Effector memory CD8-positive, alpha-beta T cell (primary cell): ENCODE measurements at regions not wholly inside any gene's neighbourhood (a gene's known extent, or its start where the extent isn't known, plus 50 kb on each side); places are given as distances from the start of the nearest gene placed in this dataset.
"Not testable (repeated sequence)": the region's sequence is repeated elsewhere in the genome, so short reads cannot be mapped to it uniquely, and the experiment has no call there.

ENCODE experiments used
- ATAC-seq: fragments of 150-1000 bp; cut with Tn5 transposase; replicated peaks from 2 replicates; pipeline ENCODE4 v1.10.0; 2021; ENCODE audit warnings: mild to moderate bottlenecking, moderate library complexity
- DNase-seq, 3 experiments: peaks; one replicate each; pipeline ENCODE4 v3.0.0; 2021
- H3K27ac Mint-ChIP-seq, 2 donors: one replicate each; pipeline ENCODE4 v1.8.0; 2022; ENCODE audit warnings: mild to moderate bottlenecking in 2 of 2, mixed read lengths in 2 of 2, moderate library complexity in 2 of 2
- H3K27me3 Mint-ChIP-seq, 2 donors: one replicate each; pipeline ENCODE4 v1.8.0; 2022; ENCODE audit warnings: mixed read lengths in 2 of 2
- H3K36me3 Mint-ChIP-seq: one replicate; pipeline ENCODE4 v1.8.0; 2022; ENCODE audit warnings: mild to moderate bottlenecking, moderate library complexity, mixed read lengths; ENCODE audit not compliant: insufficient read depth
- H3K4me1 Mint-ChIP-seq, 2 donors: one replicate each; pipeline ENCODE4 v1.8.0; 2022; ENCODE audit warnings: low read depth in 2 of 2, mixed read lengths in 2 of 2
- H3K4me3 Mint-ChIP-seq, 2 donors: one replicate each; pipeline ENCODE4 v1.8.0; 2022; ENCODE audit warnings: mild to moderate bottlenecking in 2 of 2, mixed read lengths in 2 of 2, moderate library complexity in 2 of 2
- H3K9me3 Mint-ChIP-seq, 2 donors: one replicate each; pipeline ENCODE4 v1.8.0; 2022; ENCODE audit warnings: mixed read lengths in 2 of 2

- DNase-seq (no peak), ATAC-seq (no peak)
- no peaks in the 10 kb centered on the region for H3K9me3 Mint-ChIP-seq
- peak overlapping the region in 1 of 2 donors; percentile 15 for H3K4me3 Mint-ChIP-seq
- no peaks in the 10 kb centered on the region for H3K27me3 Mint-ChIP-seq
- peak overlapping the region; percentile 1 to 69 for H3K27ac Mint-ChIP-seq
- H3K36me3 Mint-ChIP-seq, result peaks cover 5% of the 10 kb centered on the region
- H3K4me1 Mint-ChIP-seq, result peaks cover 19 to 26% of the 10 kb centered on the region in 2 donors
Measured at GRCh38 chr10:46216836-46217751, 69.7 kb upstream of the ANTXRL start.

GRCh38 chr10:46217752-46218453, 68.9 kb upstream of the ANTXRL start:
- no peaks in the 10 kb centered on the region for H3K27me3 Mint-ChIP-seq
- H3K4me1 Mint-ChIP-seq, result peaks cover 19 to 26% of the 10 kb centered on the region in 2 donors
- H3K9me3 Mint-ChIP-seq, result no peaks in the 10 kb centered on the region
- peak overlapping the region; percentile 1 to 71 for H3K27ac Mint-ChIP-seq
- ATAC-seq, result no peak
- no peak overlapping the region for H3K4me3 Mint-ChIP-seq
- DNase-seq, result no peak
- peaks cover 5% of the 10 kb centered on the region for H3K36me3 Mint-ChIP-seq

- DNase-seq (no peak), ATAC-seq (no peak)
- Mint-ChIP-seq H3K27me3 (no peaks in the 10 kb centered on the region), H3K4me1 (peaks cover 20 to 26% of the 10 kb centered on the region in 2 donors), H3K4me3 (no peak overlapping the region), H3K9me3 (no peaks in the 10 kb centered on the region), H3K36me3 (peaks cover 5% of the 10 kb centered on the region), H3K27ac (peak overlapping the region; percentile 51 to 70)
Measured at GRCh38 chr10:46218921-46219320, 67.9 kb upstream of the ANTXRL start.

GRCh38 chr10:46219431-46219990, 67.3 kb upstream of the ANTXRL start:
- DNase-seq, H3K9me3 Mint-ChIP-seq, H3K27me3 Mint-ChIP-seq, H3K4me3 Mint-ChIP-seq, H3K36me3 Mint-ChIP-seq, ATAC-seq: not testable (repeated sequence)
- Mint-ChIP-seq H3K4me1 (peaks cover 20 to 26% of the 10 kb centered on the region in 2 donors), H3K27ac (peak overlapping the region; percentile 51 to 70)

- H3K4me3 Mint-ChIP-seq, result no peak overlapping the region
- no peaks in the 10 kb centered on the region for H3K9me3 Mint-ChIP-seq
- ATAC-seq (no peak), DNase-seq (no peak)
- H3K27ac Mint-ChIP-seq, result no peak overlapping the region
- H3K4me1 Mint-ChIP-seq, result peaks cover 20 to 25% of the 10 kb centered on the region in 2 donors
- no peaks in the 10 kb centered on the region for H3K27me3 Mint-ChIP-seq
- peaks cover 9% of the 10 kb centered on the region for H3K36me3 Mint-ChIP-seq
Measured at GRCh38 chr10:46220187-46220586, 66.6 kb upstream of the ANTXRL start.

- peak overlapping the region in 1 of 2 donors; percentile 39 for H3K27ac Mint-ChIP-seq
- no peak overlapping the region for H3K4me3 Mint-ChIP-seq
- ATAC-seq (no peak), DNase-seq (no peak)
- H3K36me3 Mint-ChIP-seq, result peaks cover 9% of the 10 kb centered on the region
- peaks cover 17% of the 10 kb centered on the region in 2 donors for H3K4me1 Mint-ChIP-seq
- H3K9me3 Mint-ChIP-seq, result no peaks in the 10 kb centered on the region
- no peaks in the 10 kb centered on the region for H3K27me3 Mint-ChIP-seq
Measured at GRCh38 chr10:46220872-46221538, 65.8 kb upstream of the ANTXRL start.

- Mint-ChIP-seq H3K4me1 (peaks cover 7 to 23% of the 10 kb centered on the region in 2 donors), H3K4me3 (no peak overlapping the region), H3K9me3 (no peaks in the 10 kb centered on the region), H3K27ac (peak overlapping the region in 1 of 2 donors; percentile 73), H3K27me3 (no peaks in the 10 kb centered on the region), H3K36me3 (peaks cover 4% of the 10 kb centered on the region)
- DNase-seq (no peak), ATAC-seq (no peak)
Measured at GRCh38 chr10:46222364-46222935, 64.3 kb upstream of the ANTXRL start.

- Mint-ChIP-seq H3K4me1 (peaks cover 3 to 20% of the 10 kb centered on the region in 2 donors), H3K27ac (no peak overlapping the region), H3K27me3 (no peaks in the 10 kb centered on the region), H3K36me3 (peaks cover 4% of the 10 kb centered on the region), H3K9me3 (no peaks in the 10 kb centered on the region), H3K4me3 (no peak overlapping the region)
- DNase-seq (no peak), ATAC-seq (no peak)
Measured at GRCh38 chr10:46223064-46223480, 63.7 kb upstream of the ANTXRL start.

- Mint-ChIP-seq H3K9me3 (no peaks in the 10 kb centered on the region), H3K4me3 (no peak overlapping the region), H3K36me3 (peaks cover 4% of the 10 kb centered on the region), H3K27me3 (no peaks in the 10 kb centered on the region), H3K27ac (peak overlapping the region in 1 of 2 donors; percentile 22), H3K4me1 (peaks cover 0 to 19% of the 10 kb centered on the region in 2 donors)
- no peak for DNase-seq
- ATAC-seq, result no peak
Measured at GRCh38 chr10:46223626-46224413, 63.0 kb upstream of the ANTXRL start.

- Mint-ChIP-seq H3K27me3 (no peaks in the 10 kb centered on the region), H3K4me1 (peaks cover 5 to 17% of the 10 kb centered on the region in 2 donors), H3K36me3 (peaks cover 4% of the 10 kb centered on the region), H3K27ac (peak overlapping the region in 1 of 2 donors; percentile 22), H3K9me3 (no peaks in the 10 kb centered on the region), H3K4me3 (no peak overlapping the region)
- DNase-seq, result no peak
- ATAC-seq, result no peak
Measured at GRCh38 chr10:46224414-46224682, 62.4 kb upstream of the ANTXRL start.

GRCh38 chr10:46225597-46225996, 61.2 kb upstream of the ANTXRL start:
- no peak overlapping the region for H3K4me3 Mint-ChIP-seq
- H3K27ac Mint-ChIP-seq, result no peak overlapping the region
- peaks cover 4% of the 10 kb centered on the region for H3K36me3 Mint-ChIP-seq
- ATAC-seq (no peak), DNase-seq (no peak)
- no peaks in the 10 kb centered on the region for H3K9me3 Mint-ChIP-seq
- H3K4me1 Mint-ChIP-seq, result peaks cover 5 to 12% of the 10 kb centered on the region in 2 donors
- no peaks in the 10 kb centered on the region for H3K27me3 Mint-ChIP-seq

- Mint-ChIP-seq H3K4me1 (peaks cover 5 to 8% of the 10 kb centered on the region in 2 donors), H3K27me3 (no peaks in the 10 kb centered on the region), H3K27ac (no peak overlapping the region), H3K36me3 (peaks cover 4% of the 10 kb centered on the region), H3K4me3 (no peak overlapping the region), H3K9me3 (no peaks in the 10 kb centered on the region)
- DNase-seq (no peak), ATAC-seq (no peak)
Measured at GRCh38 chr10:46226232-46226631, 60.6 kb upstream of the ANTXRL start.
